B cell (primary cell): ENCODE measurements at regions not wholly inside any gene's neighbourhood (a gene's known extent, or its start where the extent isn't known, plus 50 kb on each side); places are given as distances from the start of the nearest gene placed in this dataset.

Source experiments
- ATAC-seq: fragments of 200-7000 bp; cut with Tn5 transposase; one replicate; pipeline ENCODE4 v1.10.0; 2021; ENCODE audit warnings: low read depth, mild to moderate bottlenecking, moderate number of reproducible peaks, moderate library complexity
- CTCF ChIA-PET: fragments of 350-600 bp; sonication (Branson Sonifier 250); formaldehyde crosslinking; loops from one replicate; lab custom pipeline; 2021; ENCODE audit warnings: antibody characterized with exemption, inconsistent platforms; lab: Charles Lee
- POLR2A ChIA-PET: fragments of 350-600 bp; sonication (Branson Sonifier 250); formaldehyde crosslinking; loops from one replicate; lab custom pipeline; 2021; ENCODE audit warnings: antibody characterized with exemption; lab: Charles Lee
- DNase-seq: peaks from one replicate; pipeline ENCODE4 v3.0.0; 2013
- H2AFZ ChIP-seq: 2 replicates; pipeline ENCODE4 v1.6.1; 2012; ENCODE audit warnings: mild to moderate bottlenecking, low read depth, low read length; ENCODE audit not compliant: insufficient read depth, poor library complexity, severe bottlenecking
- H3K27ac ChIP-seq, 2 donors: 1 replicate in 1 of 2; 2 replicates in 1 of 2; pipeline ENCODE4 v1.5.1; 2012 to 2013; ENCODE audit warnings: low read length in 2 of 2, mild to moderate bottlenecking in 2 of 2, moderate library complexity in 1 of 2
- H3K27me3 ChIP-seq, 4 experiments: fragments of 200-600 bp in 1 of 4; sonication (generic) in 1 of 4; replicated peaks in 1 of 4; 1 replicate in 2 of 4; 2 replicates in 2 of 4; pipeline versions ENCODE4 v1.6.1 to v1.7.0; 2013 to 2016; ENCODE audit warnings: low read length in 3 of 4, mild to moderate bottlenecking in 2 of 4, mixed read lengths in 1 of 4, moderate library complexity in 1 of 4; ENCODE audit not compliant: insufficient read depth in 4 of 4, control insufficient read depth in 3 of 4; ENCODE audit errors: control extremely low read depth in 1 of 4
- H3K36me3 ChIP-seq, 2 experiments: replicated peaks in 1 of 2; 1 replicate in 1 of 2; 2 replicates in 1 of 2; pipeline versions ENCODE4 v1.6.1 to v1.7.1; 2013; ENCODE audit warnings: low read length in 1 of 2; ENCODE audit not compliant: insufficient read depth in 2 of 2, control insufficient read depth in 1 of 2; ENCODE audit errors: control extremely low read depth in 1 of 2, extremely low read depth in 1 of 2
- H3K4me1 ChIP-seq, 2 donors: fragments of 200-600 bp in 1 of 2; sonication (generic) in 1 of 2; 1 replicate in 1 of 2; 2 replicates in 1 of 2; pipeline versions ENCODE4 v1.5.1 to v1.6.1; 2013 to 2017; ENCODE audit warnings: low read length in 2 of 2; ENCODE audit not compliant: control insufficient read depth in 2 of 2, insufficient read depth in 2 of 2
- H3K4me2 ChIP-seq: replicated peaks from 2 replicates; pipeline ENCODE3; 2012; ENCODE audit warnings: mild to moderate bottlenecking, low read depth, low read length; ENCODE audit not compliant: poor library complexity, severe bottlenecking
- H3K4me3 ChIP-seq, 5 experiments: fragments of 200-600 bp in 1 of 5; sonication (generic) in 1 of 5; 1 replicate in 3 of 5; 2 replicates in 2 of 5; pipeline versions ENCODE4 v1.5.1 to v1.7.0; 2011 to 2016; ENCODE audit warnings: low read length in 4 of 5, mild to moderate bottlenecking in 4 of 5, low read depth in 2 of 5, control low read depth in 1 of 5, moderate library complexity in 1 of 5; ENCODE audit not compliant: insufficient read depth in 1 of 5; ENCODE audit errors: control extremely low read depth in 1 of 5, extremely low read depth in 1 of 5
- H3K79me2 ChIP-seq: fragments of 200-600 bp; sonication (generic); one replicate; pipeline ENCODE4 v1.6.0; 2016; ENCODE audit warnings: low read length; ENCODE audit not compliant: control insufficient read depth, insufficient read depth
- H3K9ac ChIP-seq: fragments of 200-600 bp; sonication (generic); 2 replicates; pipeline ENCODE4 v1.6.1; 2017; ENCODE audit warnings: mild to moderate bottlenecking, low read length, moderate library complexity
- H3K9me3 ChIP-seq, 3 donors: one replicate each; pipeline versions ENCODE4 v1.6.1 to v1.7.1; 2013; ENCODE audit warnings: low read length in 2 of 3; ENCODE audit not compliant: control insufficient read depth in 2 of 3, insufficient read depth in 1 of 3; ENCODE audit errors: control extremely low read depth in 1 of 3
- H4K20me1 ChIP-seq: 2 replicates; pipeline ENCODE4 v1.6.0; 2012; ENCODE audit warnings: mild to moderate bottlenecking, low read length; ENCODE audit not compliant: insufficient read depth, control insufficient read depth, poor library complexity, severe bottlenecking
- H3K27ac Mint-ChIP-seq: one replicate; pipeline ENCODE4 v1.8.0; 2021; ENCODE audit warnings: mixed read lengths
- H3K27me3 Mint-ChIP-seq: one replicate; pipeline ENCODE4 v1.8.0; 2021; ENCODE audit warnings: mixed read lengths
- H3K4me1 Mint-ChIP-seq: one replicate; pipeline ENCODE4 v1.8.0; 2021; ENCODE audit warnings: mixed read lengths
- H3K4me3 Mint-ChIP-seq: one replicate; pipeline ENCODE4 v1.8.0; 2021; ENCODE audit warnings: mixed read lengths
- H3K9me3 Mint-ChIP-seq: one replicate; pipeline ENCODE4 v1.8.0; 2022; ENCODE audit warnings: mixed read lengths; ENCODE audit not compliant: insufficient read depth
- CTCF ChIP-seq: fragments of 200-600 bp; IDR thresholded peaks from one replicate; pipeline ENCODE4 v1.8.0; 2022; ENCODE audit warnings: antibody characterized with exemption, mild to moderate bottlenecking
- EZH2 ChIP-seq: IDR thresholded peaks from 2 replicates; pipeline ENCODE4 v1.6.1; 2012; ENCODE audit warnings: borderline replicate concordance, low read depth, mild to moderate bottlenecking, moderate library complexity, low read length; ENCODE audit not compliant: insufficient read depth, poor library complexity, severe bottlenecking
- WGBS: methylation state at CpG from one replicate; pipeline ENCODE4 v1.1.5; 2013; ENCODE audit warnings: missing lambda C conversion rate; ENCODE audit not compliant: insufficient coverage; 5-methylcytosine and 5-hydroxymethylcytosine counted together
- intact Hi-C: fragments of 100-400 bp; cut with micrococcal nuclease; formaldehyde crosslinking; loops from one replicate; pipeline ENCODE4 v1.10.0; 2022

GRCh38 chr5:36396640-36397039 is 94.9 kb upstream of the RANBP3L start:
- Histone ChIP-seq H3K27me3 (no peaks in the 10 kb centered on the region), H3K4me3 (no peak overlapping the region), H3K36me3 (no peaks in the 10 kb centered on the region), H3K27ac (no peak overlapping the region), H3K9me3 (no peaks in the 10 kb centered on the region), H4K20me1 (no peaks in the 10 kb centered on the region), H3K9ac (no peak overlapping the region), H3K4me2 (no peak overlapping the region), H3K4me1 (peaks cover 9 to 16% of the 10 kb centered on the region in 2 donors), H3K79me2 (no peaks in the 10 kb centered on the region), H2AFZ (no peak overlapping the region)
- WGBS: 92% methylated on average over 3 of the region's 3 CpGs
- ChIA-PET CTCF (no interaction called here), POLR2A (no interaction called here)
- peaks cover 20% of the 10 kb centered on the region for H3K4me1 Mint-ChIP-seq
- TF ChIP-seq EZH2 (no peak), CTCF (no peak)
- H3K27me3 Mint-ChIP-seq: no peaks in the 10 kb centered on the region
- no peaks in the 10 kb centered on the region for H3K9me3 Mint-ChIP-seq
- no peak overlapping the region for H3K27ac Mint-ChIP-seq
- DNase-seq (no peak), ATAC-seq (no peak)
- intact Hi-C loops: no loop called here
- no peak overlapping the region for H3K4me3 Mint-ChIP-seq

GRCh38 chr5:36397901-36398536 is 96.3 kb upstream of the RANBP3L start:
- Histone ChIP-seq H3K4me3 (no peak overlapping the region), H3K9me3 (no peaks in the 10 kb centered on the region), H3K9ac (no peak overlapping the region), H3K27me3 (no peaks in the 10 kb centered on the region), H2AFZ (no peak overlapping the region), H3K36me3 (no peaks in the 10 kb centered on the region), H3K27ac (no peak overlapping the region), H3K4me1 (peaks cover 15 to 16% of the 10 kb centered on the region in 2 donors), H4K20me1 (no peaks in the 10 kb centered on the region), H3K79me2 (no peaks in the 10 kb centered on the region), H3K4me2 (no peak overlapping the region)
- ChIA-PET CTCF (interaction anchor here (1.5 kb wide), 1 partner anchor 129 kb away, joined by 3 read pairs; no protein-coding TSS in a partner anchor), POLR2A (no interaction called here)
- ATAC-seq: no peak
- no peak for DNase-seq
- H3K9me3 Mint-ChIP-seq: no peaks in the 10 kb centered on the region
- no peak overlapping the region for H3K4me3 Mint-ChIP-seq
- intact Hi-C loops: no loop called here
- peaks cover 24% of the 10 kb centered on the region for H3K4me1 Mint-ChIP-seq
- no peak for TF ChIP-seq CTCF
- TF ChIP-seq EZH2: no peak
- no CpG with 5 or more reads among the region's 3 CpGs for WGBS
- H3K27me3 Mint-ChIP-seq: no peaks in the 10 kb centered on the region
- no peak overlapping the region for H3K27ac Mint-ChIP-seq
